NCI-H524 (cell line): ENCODE measurements at regions not wholly inside any gene's neighbourhood (a gene's known extent, or its start where the extent isn't known, plus 50 kb on each side); places are given as distances from the start of the nearest gene placed in this dataset.
"Not testable (repeated sequence)": the region's sequence is repeated elsewhere in the genome, so short reads cannot be mapped to it uniquely, and the experiment has no call there.

Experiments used
- DNase-seq, 2 experiments: peaks; one replicate each; lab custom pipeline; 2025; lab: John Stamatoyannopoulos, UW

DNA sequence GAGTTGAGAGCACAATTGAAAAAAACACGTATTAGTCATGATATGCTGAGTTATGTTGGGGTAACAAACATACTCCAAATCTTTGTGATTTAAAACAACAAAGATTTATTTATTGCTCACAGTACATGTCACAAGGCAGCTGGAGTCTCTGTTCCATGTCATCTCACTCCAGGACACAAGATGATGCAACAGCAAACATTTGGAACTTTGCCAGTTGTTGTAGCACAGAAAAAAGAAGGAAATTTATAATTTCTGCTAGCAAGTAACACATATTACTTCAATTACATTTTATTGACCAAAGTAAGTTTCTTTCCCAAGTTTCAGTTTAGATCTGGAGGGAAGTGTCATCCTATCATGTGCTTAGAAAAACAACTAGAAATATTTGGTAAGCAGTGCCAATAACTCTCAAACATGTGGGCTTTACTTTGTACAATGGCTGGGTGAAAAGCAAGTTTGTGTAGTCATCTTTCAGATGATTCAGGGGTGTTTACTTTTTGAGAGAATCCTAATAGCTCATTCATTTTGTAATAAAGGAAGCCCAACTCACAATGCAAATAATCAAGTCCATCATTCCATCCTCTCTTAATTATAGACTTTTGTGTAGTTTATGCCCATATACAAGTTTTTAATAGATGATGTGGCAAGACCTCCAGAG lies 452.3 kb downstream of the ZIC3 start:
- no peak for DNase-seq

DNA sequence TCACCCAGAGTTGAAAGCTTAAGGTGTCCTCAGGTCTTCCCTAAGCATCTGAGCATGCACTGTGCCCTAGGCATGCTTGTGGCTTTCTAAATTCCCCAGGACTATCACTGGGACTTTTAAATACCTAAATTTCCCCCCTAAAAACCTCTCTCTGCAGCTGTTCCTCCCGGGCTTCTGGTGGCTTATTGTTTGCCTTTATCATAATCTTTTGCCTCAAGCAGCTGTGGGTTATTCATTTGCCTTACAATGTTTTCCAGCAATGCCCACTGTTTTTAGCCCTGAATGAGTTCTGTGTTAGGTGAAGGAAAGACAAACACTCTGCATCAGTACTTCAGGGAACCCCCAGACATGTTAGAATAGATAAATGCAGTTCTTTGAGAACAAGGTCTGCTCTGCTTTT lies 455.0 kb downstream of the ZIC3 start:
- no peak for DNase-seq

DNA sequence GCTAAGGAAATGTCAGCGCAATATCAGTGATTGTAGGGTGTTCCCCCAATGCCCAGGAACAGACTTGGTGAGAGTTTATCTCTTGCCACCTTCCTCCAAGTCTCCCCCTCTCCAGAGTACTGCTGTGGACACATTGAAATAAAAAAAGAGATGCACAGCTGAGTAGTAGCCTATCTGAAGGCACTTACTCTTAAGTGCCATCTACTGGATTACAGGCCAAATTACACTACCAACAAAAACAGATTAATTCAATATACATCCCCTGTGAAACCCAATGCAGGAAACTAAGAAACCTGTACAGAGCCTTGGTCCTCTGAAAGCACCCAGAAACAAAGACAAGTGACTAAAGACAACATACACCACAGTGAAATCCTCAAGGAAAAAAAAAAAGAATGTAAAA lies 460.3 kb downstream of the ZIC3 start:
- peak in 1 of 2 experiments; percentile 20 for DNase-seq

DNA sequence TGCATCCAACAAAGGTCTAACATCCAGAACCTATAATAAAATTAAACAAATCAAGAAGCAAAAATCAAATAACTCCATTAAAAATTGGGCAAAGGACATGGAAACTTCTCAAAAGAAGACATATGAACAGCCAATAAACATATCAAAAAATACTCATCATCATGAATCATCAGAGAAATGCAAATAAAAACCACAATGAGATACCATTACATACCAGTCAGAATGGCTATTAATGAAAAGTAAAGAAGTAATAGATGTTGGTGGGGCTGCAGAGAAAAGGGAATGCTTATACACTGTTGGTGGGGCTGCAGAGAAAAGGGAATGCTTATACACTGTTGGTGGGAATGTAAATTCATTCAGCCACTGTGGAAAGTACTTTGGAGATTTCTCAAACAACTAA lies 465.8 kb downstream of the ZIC3 start:
- DNase-seq, result no peak

DNA sequence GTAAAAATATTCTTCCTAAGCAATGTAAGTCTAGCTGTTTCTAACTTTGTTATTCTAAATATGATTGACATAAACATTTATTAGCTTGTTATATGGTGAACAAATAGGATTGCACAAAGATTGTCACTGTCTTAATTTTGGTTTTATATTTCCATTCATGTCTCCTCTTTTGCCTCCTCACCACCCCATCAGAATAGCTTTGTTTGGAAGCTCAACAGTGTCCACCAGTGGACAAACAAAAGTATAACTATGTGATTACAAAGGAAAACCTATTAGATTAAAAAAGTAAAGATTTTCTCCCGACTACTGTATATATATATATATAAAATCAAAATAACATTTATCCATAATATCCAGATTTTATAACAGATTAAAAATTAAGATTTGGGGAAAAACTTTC lies 468.2 kb downstream of the ZIC3 start:
- peak in 1 of 2 experiments; percentile 1 for DNase-seq

DNA sequence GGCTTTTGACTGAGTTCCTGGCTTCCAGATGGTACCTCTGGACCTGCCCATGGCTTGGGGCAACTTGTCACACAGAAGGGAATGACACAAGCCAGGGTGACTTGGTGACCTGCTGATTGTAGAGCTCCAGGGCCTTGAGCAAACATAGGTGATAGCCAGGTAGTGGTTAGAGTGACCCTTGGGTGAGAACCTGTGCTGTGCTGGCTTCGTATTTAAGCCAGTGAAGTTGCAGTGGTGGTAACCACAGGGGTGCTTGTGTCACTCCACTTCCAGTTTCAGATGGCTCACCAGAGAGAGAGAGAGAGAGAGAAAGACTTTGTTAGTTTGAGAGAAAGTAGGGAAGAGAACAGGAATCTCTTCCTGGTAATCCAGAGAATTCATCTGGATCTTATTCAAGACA lies 471.6 kb downstream of the ZIC3 start:
- no peak for DNase-seq

DNA sequence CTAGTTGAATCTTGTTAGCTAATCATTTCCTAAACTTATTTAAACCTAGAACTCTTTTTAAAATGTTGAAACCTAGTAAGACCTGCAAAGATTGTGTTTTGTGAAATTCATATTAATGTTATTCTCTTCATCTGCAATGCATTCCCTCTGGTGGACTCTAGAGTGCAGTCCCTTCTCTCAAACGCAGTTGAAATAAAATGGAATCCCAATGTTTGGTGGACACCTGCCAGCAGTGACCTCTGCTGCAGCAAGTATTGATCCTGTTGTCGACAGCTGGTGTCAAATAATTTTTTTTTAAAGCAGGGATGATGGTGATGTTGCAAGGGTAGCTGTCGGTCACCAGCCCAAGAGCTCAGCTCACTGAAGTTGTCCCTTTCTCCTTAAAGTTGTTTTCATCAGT lies 492.0 kb downstream of the ZIC3 start:
- no peak for DNase-seq

DNA sequence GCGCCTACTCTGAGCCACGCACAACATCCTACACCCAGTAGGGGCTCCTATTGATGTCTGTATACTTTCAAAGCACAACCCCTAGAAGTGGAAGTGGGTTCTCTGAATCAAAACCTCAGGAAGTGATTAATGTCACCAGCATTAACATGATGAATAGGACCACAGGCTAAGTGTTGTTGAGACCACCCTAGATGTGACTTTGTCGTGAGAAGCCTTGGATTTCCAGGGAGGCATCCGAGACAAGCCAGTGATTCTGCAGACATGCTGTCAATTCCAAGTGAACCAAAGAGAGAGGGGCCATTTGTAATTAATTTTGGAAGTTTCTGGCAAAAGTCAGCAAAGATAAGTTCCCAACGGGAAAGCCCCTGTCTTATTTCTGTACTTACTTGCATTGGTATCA lies 493.0 kb downstream of the ZIC3 start:
- DNase-seq, result no peak

DNA sequence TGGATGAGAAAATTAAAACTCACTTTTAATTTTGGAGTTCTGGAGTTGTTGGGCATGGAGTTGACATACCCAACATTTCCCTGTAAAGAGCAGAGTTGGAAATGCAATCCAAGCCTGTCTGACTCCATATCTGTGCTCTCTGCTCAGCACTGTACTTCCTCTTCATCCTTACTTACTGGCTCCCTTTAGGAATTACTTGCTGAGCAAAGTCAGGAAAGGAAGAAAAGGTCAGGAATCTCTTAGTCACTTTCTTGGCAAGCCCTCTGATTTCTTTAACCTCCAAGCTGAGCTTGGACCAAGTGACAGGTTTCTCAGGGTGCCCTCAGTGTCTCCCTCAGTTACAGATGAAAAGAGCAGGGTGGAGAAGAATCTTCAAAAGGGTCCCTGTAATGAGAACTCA lies 501.5 kb downstream of the ZIC3 start:
- DNase-seq, result no peak

DNA sequence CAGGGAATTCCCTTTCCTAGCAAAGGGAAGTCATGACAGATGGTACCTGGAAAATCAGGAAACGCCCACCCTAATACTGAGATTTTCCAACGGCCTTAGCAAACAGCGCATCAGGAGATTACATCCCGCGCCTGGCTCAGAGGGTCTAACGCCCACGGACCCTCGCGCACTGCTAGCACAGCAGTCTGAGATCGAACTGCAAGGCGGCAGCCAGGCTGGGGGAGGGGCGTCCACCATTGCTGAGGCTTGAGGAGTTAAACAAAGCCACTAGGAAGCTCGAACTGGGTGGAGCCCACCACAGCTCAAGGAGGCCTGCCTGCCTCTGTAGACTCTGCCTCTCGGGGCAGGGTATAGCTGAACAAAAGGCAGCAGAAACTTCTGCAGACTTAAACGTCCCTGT lies 507.7 kb downstream of the ZIC3 start:
- peak in 1 of 2 experiments; percentile 15 for DNase-seq

DNA sequence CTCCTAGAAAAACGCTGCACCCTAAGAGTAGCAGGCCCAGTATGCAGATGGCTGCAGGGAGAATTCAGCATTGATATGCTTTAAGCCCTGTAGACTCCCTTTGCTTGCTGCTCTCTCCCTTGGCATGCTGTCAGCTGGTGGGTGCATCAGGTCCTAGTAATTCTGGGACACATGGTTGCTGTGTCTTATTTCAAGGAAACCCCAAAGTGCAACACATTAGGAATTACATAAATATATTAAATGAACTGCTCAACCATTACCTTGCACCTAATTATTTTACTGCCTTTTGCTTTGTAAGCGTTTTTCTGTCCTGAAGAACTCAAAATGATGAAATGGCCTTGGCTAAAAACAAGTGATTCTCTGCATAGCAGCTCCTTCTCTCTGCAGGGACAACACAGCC lies 516.3 kb downstream of the ZIC3 start:
- no peak for DNase-seq

DNA sequence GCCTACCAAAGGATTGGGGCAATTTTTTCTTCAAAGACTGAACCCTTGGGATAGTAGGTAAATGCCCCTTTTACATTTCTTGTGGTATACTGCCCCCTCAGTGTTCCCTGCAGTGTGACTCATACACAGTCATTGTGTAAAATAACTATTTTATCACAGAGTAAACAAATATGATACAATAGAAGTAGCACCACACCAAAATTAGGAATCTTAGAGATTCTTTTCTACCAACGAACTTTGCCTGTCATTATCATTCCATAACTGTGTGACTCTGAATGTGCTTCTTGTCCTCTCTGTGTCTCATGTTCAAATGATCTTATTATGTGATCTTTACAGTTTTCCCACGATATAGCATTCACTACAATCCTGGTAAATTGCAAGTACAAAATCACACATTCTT lies 517.0 kb downstream of the ZIC3 start:
- no peak for DNase-seq

DNA sequence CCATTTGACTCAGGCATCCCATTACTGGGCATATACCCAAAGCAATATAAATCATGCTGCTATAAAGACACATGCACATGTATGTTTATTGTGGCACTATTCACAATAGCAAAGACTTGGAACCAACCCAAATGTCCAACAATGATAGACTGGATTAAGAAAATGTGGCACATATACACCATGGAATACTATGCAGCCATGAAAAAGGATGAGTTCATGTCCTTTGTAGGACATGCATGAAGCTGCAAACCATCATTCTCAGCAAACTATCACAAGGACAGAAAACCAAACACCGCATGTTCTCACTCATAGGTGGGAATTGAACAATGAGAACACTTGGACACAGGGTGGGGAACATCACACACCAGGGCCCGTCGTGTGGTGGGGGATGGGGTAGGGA lies 545.0 kb downstream of the ZIC3 start:
- DNase-seq, result not testable (repeated sequence)

DNA sequence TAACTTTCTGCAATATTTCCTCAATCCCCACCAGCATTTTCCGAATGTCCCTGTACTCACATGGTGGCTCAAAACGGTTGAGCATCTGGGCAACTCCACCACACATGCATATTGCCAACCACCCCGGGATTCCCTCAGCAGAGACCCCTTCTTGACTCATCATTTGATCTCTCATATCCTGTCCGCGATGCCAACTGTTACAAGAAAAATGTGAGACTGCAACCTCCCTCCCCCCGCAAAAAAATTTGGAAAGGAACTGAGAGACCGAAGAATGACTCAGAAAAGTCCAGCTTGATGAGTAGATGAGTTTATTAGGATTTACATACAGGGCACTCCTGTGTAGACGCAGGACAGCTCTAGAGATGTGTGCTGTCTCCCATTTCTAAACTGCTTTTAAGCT lies 561.4 kb downstream of the ZIC3 start:
- DNase-seq, result no peak

DNA sequence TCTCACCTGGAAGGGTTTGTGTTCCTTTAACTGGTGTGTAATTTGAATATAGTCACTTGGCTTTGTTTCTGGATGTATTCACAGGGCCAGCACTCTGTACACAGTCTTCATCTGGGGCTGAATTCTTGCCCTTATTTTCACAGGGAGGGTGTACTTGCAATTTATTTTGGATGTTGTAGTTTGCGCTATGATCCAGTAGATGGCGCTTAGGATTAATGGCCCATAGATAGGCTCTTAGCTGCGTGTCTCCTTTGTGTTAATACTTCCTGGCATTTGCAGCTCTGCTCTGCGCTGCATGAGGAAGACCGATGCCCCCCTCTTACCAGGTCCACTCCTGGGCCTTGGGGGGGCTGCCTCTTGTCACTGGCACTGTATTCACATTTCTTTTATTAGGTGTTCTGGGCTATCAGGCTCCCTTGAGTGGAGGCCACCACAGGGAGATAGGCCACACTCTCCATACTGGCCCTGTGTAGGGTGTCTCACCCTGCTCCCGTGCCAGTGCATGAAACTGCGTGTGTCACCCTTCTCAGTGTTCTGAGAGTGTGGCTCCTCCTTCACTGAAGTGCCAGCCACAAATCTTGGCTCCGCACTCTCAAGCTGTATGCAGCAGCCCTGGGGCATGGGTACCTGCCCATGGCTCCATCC lies 562.2 kb downstream of the ZIC3 start:
- DNase-seq, result peak in 1 of 2 experiments; percentile 43

DNA sequence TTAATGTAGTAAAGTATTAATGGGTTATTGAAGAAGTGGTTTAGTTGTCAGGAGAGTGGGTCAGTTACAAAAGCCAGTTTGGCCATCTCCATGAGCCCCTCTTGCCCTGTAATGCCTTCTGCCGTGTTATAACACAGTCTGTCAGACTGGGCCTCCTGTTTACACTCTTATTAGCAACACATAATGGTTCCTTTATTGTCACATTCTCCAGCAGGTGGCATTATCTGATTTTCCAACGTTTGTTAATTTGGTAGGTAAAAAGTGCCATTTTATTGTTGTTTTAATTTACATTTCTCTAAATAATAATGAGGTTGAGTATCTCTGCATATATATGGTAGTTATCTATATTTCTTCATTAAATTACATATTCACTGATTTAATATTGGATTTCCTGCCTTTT lies 560.8 kb downstream of the FGF13 start:
- DNase-seq, result no peak

DNA sequence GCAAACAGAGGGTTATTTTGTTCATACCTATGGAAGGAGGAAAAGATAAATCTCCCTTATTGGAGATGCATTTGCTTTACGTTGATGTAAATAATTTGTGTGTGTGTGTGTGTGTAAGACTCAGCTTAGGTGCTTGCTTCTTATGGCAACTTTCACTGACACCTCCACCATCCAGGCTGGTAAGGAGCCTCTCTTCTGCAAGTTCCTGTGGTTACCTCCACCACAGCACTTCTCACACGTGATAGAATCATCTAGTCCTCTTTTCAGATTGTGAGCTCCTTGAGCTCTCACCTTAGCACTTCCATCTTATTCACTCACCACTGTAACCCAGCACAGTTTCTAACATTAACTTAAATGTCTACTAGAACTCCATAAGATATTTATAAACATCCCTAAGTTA lies 553.7 kb downstream of the FGF13 start:
- DNase-seq, result no peak

DNA sequence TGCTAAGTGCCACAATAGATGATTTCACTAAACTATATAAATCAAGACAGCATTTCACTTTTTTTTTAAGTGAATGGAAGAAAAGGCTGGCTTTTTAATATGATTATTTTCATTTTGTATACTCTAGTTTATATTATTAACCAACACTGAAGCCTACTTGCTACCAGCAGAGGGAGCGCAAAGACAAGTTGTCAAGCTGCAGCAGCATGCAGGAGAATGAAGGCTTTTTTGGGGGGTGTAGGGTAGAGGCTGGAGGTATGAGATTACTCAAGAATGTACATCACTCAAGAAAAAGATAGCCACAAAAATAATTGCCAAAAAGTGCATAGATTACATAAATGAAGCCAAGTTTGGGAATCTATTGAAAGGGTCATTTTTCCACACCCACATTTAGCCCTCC lies 519.5 kb downstream of the FGF13 start:
- DNase-seq, result peak; percentile 12 to 23

DNA sequence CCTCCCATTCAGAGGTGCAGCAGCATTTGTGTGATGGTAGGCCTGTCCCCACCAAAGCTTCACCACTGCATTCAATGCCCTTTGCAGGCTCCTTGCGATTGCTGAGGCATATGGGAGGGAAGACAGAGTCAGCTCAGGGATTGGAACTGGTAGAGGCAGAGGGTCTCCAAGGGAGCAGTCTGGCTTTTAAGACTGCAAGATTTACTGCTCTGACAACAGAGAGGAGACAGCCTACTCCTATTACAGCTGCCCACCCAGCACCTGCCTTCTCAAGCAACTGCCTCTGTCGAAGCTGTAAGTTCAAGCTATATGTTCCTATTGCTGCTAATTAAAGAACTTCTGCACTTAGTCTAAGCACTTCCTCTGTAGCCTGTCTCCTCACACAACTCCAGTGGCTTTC lies 481.8 kb downstream of the FGF13 start:
- DNase-seq, result no peak

DNA sequence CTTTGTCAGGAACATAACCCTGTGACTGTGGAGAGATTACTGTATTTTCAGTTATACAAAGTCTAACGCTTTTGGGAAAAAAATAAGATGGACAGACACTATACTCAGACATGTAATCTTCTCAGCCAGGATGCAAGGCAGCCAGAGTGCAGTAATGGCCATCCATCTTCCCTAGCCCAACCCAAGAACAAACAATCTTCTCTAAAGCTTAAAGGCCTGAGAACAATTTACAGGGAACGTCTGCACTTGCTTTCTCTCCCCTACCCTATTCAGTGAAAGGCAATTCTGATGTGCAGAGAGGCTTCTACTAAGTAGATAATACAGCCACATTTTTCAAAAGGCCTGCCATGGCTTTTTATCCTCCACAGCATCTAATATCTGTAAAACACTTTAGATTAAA lies 471.3 kb downstream of the FGF13 start:
- DNase-seq, result no peak

DNA sequence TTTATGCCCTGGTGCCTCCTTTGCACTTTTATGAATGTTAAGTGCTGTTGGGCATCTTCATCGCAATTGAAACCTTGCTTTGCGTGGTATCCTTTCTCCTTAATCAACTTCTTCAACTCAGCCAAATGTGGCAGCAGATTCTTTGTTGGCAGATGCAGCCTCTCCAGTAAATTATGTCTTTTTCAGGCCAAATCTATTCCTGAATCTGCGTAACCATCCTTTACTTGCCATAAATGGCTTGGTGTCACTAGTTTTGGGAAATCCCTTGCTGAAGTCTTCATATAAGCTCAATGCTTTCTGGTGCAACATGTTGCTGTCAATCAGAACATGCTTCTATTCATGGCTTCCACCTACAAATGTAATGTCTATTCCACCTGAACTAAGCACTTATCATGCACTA lies 457.5 kb downstream of the FGF13 start:
- DNase-seq, result no peak

DNA sequence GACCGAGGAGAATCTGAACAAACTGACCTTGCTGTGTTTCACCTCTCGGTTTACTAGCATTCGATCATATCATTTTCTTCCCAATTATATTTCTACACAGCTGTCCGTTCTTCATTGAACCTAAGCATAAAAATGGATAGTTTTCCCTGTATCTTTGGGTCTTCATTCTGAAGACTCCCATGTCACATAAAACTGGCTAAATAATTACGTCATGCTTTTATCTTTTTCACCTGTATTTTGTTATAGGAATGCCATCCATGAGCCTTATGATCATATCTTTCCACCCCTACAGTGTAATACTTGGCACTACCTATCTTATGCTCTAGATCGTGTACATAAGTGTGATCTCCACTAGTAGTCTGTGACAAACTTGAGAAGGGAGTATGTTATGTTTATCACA lies 456.1 kb downstream of the FGF13 start:
- DNase-seq, result no peak

DNA sequence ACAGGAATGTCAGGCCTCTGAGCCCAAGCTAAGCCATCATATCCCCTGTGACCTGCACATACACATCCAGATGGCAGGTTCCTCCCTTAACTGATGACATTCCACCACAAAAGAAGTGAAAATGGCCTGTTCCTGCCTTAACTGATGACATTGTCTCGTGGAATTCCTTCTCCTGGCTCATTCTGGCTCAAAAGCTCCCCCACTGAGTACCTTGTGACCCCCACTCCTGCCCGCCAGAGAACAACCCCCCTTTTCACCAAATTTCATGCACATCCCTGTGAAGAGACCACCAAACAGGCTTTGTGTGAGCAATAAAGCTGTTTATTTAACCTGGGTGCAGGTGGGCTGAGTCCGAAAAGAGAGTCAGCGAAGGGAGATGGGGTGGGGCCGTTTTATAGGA lies 447.4 kb downstream of the FGF13 start:
- DNase-seq, result not testable (repeated sequence)

DNA sequence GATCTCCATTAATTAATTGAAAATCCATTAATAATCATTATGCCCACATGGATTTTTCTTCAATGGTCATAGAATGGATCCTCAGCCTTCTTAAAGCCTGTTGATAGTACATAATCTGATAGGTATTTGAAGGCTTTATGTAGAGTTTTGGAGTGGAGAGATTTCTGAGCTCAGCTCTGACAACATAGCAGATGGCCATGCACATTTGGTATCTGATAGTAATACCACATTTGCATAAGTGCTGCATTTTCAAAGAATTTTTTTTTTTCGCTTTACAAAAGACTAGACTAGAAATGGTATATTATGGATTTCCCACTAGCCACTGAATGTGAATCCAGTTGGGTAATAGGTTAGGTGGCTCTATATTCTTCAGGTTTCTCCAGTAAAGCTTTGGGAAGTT lies 440.6 kb downstream of the FGF13 start:
- DNase-seq, result no peak
